ENCODE measurements at regions not wholly inside any gene's neighbourhood (a gene's known extent, or its start where the extent isn't known, plus 50 kb on each side); places are given as distances from the start of the nearest gene placed in this dataset.

DNA sequence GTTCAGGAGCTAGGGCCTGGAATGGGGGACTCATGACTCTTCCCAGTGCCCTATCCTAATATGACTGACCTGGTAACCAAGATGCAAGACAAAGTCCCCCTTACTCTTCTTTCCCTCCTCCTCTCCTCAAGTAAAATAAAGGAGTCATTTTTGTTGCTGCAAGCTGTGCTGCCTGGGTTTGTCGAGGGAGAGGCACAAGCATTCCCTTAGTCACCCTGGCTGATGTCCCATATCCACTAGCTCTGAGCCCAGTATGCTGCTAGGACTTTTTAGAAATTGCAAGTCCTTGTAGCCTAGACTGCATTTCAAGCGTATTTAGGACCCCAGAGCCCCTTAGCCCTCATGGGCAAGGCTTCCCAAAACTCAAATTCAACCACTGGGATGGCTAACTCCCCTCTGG lies 338.5 kb upstream of the SETBP1 start:
- no peak for TF ChIP-seq POLR2A (IDR thresholded peaks at IDR 0.05; ENCODE audit: extremely low read depth, insufficient read length)
- TF ChIP-seq, protein P1, sequence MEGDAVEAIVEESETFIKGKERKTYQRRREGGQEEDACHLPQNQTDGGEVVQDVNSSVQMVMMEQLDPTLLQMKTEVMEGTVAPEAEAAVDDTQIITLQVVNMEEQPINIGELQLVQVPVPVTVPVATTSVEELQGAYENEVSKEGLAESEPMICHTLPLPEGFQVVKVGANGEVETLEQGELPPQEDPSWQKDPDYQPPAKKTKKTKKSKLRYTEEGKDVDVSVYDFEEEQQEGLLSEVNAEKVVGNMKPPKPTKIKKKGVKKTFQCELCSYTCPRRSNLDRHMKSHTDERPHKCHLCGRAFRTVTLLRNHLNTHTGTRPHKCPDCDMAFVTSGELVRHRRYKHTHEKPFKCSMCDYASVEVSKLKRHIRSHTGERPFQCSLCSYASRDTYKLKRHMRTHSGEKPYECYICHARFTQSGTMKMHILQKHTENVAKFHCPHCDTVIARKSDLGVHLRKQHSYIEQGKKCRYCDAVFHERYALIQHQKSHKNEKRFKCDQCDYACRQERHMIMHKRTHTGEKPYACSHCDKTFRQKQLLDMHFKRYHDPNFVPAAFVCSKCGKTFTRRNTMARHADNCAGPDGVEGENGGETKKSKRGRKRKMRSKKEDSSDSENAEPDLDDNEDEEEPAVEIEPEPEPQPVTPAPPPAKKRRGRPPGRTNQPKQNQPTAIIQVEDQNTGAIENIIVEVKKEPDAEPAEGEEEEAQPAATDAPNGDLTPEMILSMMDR (IDR thresholded peaks at IDR 0.05; ENCODE audit: low read depth, low read length), result no peak
- TF ChIP-seq, protein P2, sequence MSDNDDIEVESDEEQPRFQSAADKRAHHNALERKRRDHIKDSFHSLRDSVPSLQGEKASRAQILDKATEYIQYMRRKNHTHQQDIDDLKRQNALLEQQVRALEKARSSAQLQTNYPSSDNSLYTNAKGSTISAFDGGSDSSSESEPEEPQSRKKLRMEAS (IDR thresholded peaks at IDR 0.05; ENCODE audit: low read depth, low read length), result no peak
